PC-3 (cell line): ENCODE measurements at regions not wholly inside any gene's neighbourhood (a gene's known extent, or its start where the extent isn't known, plus 50 kb on each side); places are given as distances from the start of the nearest gene placed in this dataset.

Experiments
- EZH2 ChIP-seq: fragments of 300-600 bp; sonication (generic); IDR thresholded peaks from one replicate; pipeline ENCODE4 v1.6.1; 2017; ENCODE audit warnings: antibody characterized with exemption, mild to moderate bottlenecking, low read length; ENCODE audit not compliant: unreplicated experiment
- EZH2phosphoT487 ChIP-seq: fragments of 300-600 bp; sonication (generic); IDR thresholded peaks from 2 replicates; pipeline ENCODE4 v1.6.1; 2018; ENCODE audit warnings: mild to moderate bottlenecking, antibody characterized with exemption, low read length, borderline replicate concordance
- TF ChIP-seq, protein P1 (sequence below): fragments of 300-600 bp; sonication (generic); conservative IDR thresholded peaks from 2 replicates; pipeline ENCODE4 v1.5.1; 2017; ENCODE audit warnings: antibody characterized with exemption, low read depth, mild to moderate bottlenecking, low read length

- TF ChIP-seq, protein P1, sequence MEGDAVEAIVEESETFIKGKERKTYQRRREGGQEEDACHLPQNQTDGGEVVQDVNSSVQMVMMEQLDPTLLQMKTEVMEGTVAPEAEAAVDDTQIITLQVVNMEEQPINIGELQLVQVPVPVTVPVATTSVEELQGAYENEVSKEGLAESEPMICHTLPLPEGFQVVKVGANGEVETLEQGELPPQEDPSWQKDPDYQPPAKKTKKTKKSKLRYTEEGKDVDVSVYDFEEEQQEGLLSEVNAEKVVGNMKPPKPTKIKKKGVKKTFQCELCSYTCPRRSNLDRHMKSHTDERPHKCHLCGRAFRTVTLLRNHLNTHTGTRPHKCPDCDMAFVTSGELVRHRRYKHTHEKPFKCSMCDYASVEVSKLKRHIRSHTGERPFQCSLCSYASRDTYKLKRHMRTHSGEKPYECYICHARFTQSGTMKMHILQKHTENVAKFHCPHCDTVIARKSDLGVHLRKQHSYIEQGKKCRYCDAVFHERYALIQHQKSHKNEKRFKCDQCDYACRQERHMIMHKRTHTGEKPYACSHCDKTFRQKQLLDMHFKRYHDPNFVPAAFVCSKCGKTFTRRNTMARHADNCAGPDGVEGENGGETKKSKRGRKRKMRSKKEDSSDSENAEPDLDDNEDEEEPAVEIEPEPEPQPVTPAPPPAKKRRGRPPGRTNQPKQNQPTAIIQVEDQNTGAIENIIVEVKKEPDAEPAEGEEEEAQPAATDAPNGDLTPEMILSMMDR = no peak
- TF ChIP-seq EZH2 (no peak), EZH2phosphoT487 (no peak)
Observed at GRCh38 chr17:34121311-34121710, 133.8 kb upstream of the CCL2 start.
